COR-L47 (cell line): ENCODE measurements at regions not wholly inside any gene's neighbourhood (a gene's known extent, or its start where the extent isn't known, plus 50 kb on each side); places are given as distances from the start of the nearest gene placed in this dataset.
A peak's percentile ranks its signal among the peaks of the same experiment; 100 is the strongest.

Experiments used
- DNase-seq: peaks from one replicate; lab custom pipeline; 2025; lab: John Stamatoyannopoulos, UW

- no peak for DNase-seq
These were observed 482.4 kb downstream of the SPRY1 start for GRCh38 chr4:123878976-123879375.

GRCh38 chr4:123880631-123881030, 484.0 kb downstream of the SPRY1 start:
- no peak for DNase-seq

- no peak for DNase-seq
These were observed 488.3 kb downstream of the SPRY1 start for GRCh38 chr4:123884922-123885321.

- DNase-seq: no peak
These were observed 492.9 kb downstream of the SPRY1 start for GRCh38 chr4:123889507-123889906.

GRCh38 chr4:123890889-123891288, 494.3 kb downstream of the SPRY1 start:
- DNase-seq: no peak

GRCh38 chr4:123891881-123892280, 495.3 kb downstream of the SPRY1 start:
- DNase-seq: no peak

GRCh38 chr4:123892368-123892976, 495.9 kb downstream of the SPRY1 start:
- DNase-seq: no peak

- no peak for DNase-seq
These were observed 496.7 kb downstream of the SPRY1 start for GRCh38 chr4:123893011-123893981.

- DNase-seq: no peak
These were observed 500.0 kb downstream of the SPRY1 start for GRCh38 chr4:123896446-123897071.

GRCh38 chr4:123898946-123899666, 502.5 kb downstream of the SPRY1 start:
- DNase-seq: no peak

- DNase-seq: no peak
These were observed 508.3 kb downstream of the SPRY1 start for GRCh38 chr4:123904882-123905281.

- peak; percentile 77 for DNase-seq
These were observed 517.0 kb downstream of the SPRY1 start for GRCh38 chr4:123913598-123913997.

GRCh38 chr4:123916821-123917220, 520.2 kb downstream of the SPRY1 start:
- DNase-seq: no peak

GRCh38 chr4:123919576-123920098, 523.0 kb downstream of the SPRY1 start:
- DNase-seq: no peak

- DNase-seq: no peak
These were observed 524.7 kb downstream of the SPRY1 start for GRCh38 chr4:123921339-123921738.

- DNase-seq: no peak
These were observed 526.3 kb downstream of the SPRY1 start for GRCh38 chr4:123922847-123923246.

GRCh38 chr4:123924536-123924935, 527.9 kb downstream of the SPRY1 start:
- DNase-seq: no peak

GRCh38 chr4:123929565-123929964, 533.0 kb downstream of the SPRY1 start:
- no peak for DNase-seq

GRCh38 chr4:123930996-123931395, 534.4 kb downstream of the SPRY1 start:
- DNase-seq: no peak

GRCh38 chr4:123934096-123934495, 537.5 kb downstream of the SPRY1 start:
- no peak for DNase-seq

- DNase-seq: no peak
These were observed 540.0 kb downstream of the SPRY1 start for GRCh38 chr4:123936621-123937043.

GRCh38 chr4:123937581-123937980, 541.0 kb downstream of the SPRY1 start:
- DNase-seq: no peak
